Activated naive CD8-positive, alpha-beta T cell treated with anti-CD3 and anti-CD28 coated beads, Interleukin-2, amount 50 U/mL, for 24 hours (primary cell): ENCODE measurements at regions not wholly inside any gene's neighbourhood (a gene's known extent, or its start where the extent isn't known, plus 50 kb on each side); places are given as distances from the start of the nearest gene placed in this dataset.
"Not testable (repeated sequence)": the region's sequence is repeated elsewhere in the genome, so short reads cannot be mapped to it uniquely, and the experiment has no call there.

ENCODE experiments used
- ATAC-seq: fragments of 150-1000 bp; cut with Tn5 transposase; one replicate; pipeline ENCODE4 v1.10.0; 2021
- DNase-seq: peaks from one replicate; pipeline ENCODE4 v3.0.0; 2021
- H3K27ac Mint-ChIP-seq: one replicate; pipeline ENCODE4 v1.8.0; 2021; ENCODE audit warnings: mild to moderate bottlenecking, mixed read lengths
- H3K27me3 Mint-ChIP-seq: one replicate; pipeline ENCODE4 v1.8.0; 2021; ENCODE audit warnings: mixed read lengths
- H3K36me3 Mint-ChIP-seq: one replicate; pipeline ENCODE4 v1.8.0; 2021; ENCODE audit warnings: low read depth, mixed read lengths
- H3K4me1 Mint-ChIP-seq: one replicate; pipeline ENCODE4 v1.8.0; 2021; ENCODE audit warnings: mixed read lengths
- H3K4me3 Mint-ChIP-seq: one replicate; pipeline ENCODE4 v1.8.0; 2021; ENCODE audit warnings: mild to moderate bottlenecking, moderate library complexity, mixed read lengths
- H3K9me3 Mint-ChIP-seq: one replicate; pipeline ENCODE4 v1.8.0; 2021; ENCODE audit warnings: mixed read lengths

GRCh38 chr3:8001307-8001706 lies 500.3 kb upstream of the LMCD1 start:
- ATAC-seq: no peak
- DNase-seq: no peak
- Mint-ChIP-seq H3K4me1 (no peaks in the 10 kb centered on the region), H3K27ac (no peak overlapping the region), H3K27me3 (no peaks in the 10 kb centered on the region), H3K4me3 (no peak overlapping the region), H3K9me3 (no peaks in the 10 kb centered on the region), H3K36me3 (no peaks in the 10 kb centered on the region)

GRCh38 chr3:8001712-8002111 lies 499.9 kb upstream of the LMCD1 start:
- H3K27ac Mint-ChIP-seq: no peak overlapping the region
- no peak for ATAC-seq
- no peak overlapping the region for H3K4me3 Mint-ChIP-seq
- H3K27me3 Mint-ChIP-seq: no peaks in the 10 kb centered on the region
- H3K9me3 Mint-ChIP-seq: no peaks in the 10 kb centered on the region
- H3K4me1 Mint-ChIP-seq: no peaks in the 10 kb centered on the region
- no peak for DNase-seq
- no peaks in the 10 kb centered on the region for H3K36me3 Mint-ChIP-seq

- no peak for DNase-seq
- no peak for ATAC-seq
- peaks cover 6% of the 10 kb centered on the region for H3K9me3 Mint-ChIP-seq
- H3K27me3 Mint-ChIP-seq: no peaks in the 10 kb centered on the region
- no peaks in the 10 kb centered on the region for H3K36me3 Mint-ChIP-seq
- H3K4me3 Mint-ChIP-seq: no peak overlapping the region
- H3K4me1 Mint-ChIP-seq: no peaks in the 10 kb centered on the region
- H3K27ac Mint-ChIP-seq: no peak overlapping the region
Observed at GRCh38 chr3:8011902-8012301, 489.7 kb upstream of the LMCD1 start.

- ATAC-seq (no peak), DNase-seq (no peak)
- Mint-ChIP-seq H3K27me3 (peaks cover 1% of the 10 kb centered on the region), H3K4me3 (no peak overlapping the region), H3K4me1 (no peaks in the 10 kb centered on the region), H3K27ac (no peak overlapping the region), H3K9me3 (peaks cover 26% of the 10 kb centered on the region), H3K36me3 (no peaks in the 10 kb centered on the region)
Observed at GRCh38 chr3:8020047-8020841, 481.4 kb upstream of the LMCD1 start.

- Mint-ChIP-seq H3K27me3 (peaks cover 3% of the 10 kb centered on the region), H3K4me1 (no peaks in the 10 kb centered on the region)
Observed at GRCh38 chr3:8027954-8028353, 473.7 kb upstream of the LMCD1 start.

GRCh38 chr3:8050283-8050682 lies 451.3 kb upstream of the LMCD1 start:
- Mint-ChIP-seq H3K4me3 (no peak overlapping the region), H3K27ac (no peak overlapping the region), H3K4me1 (no peaks in the 10 kb centered on the region), H3K9me3 (no peaks in the 10 kb centered on the region), H3K36me3 (no peaks in the 10 kb centered on the region), H3K27me3 (peaks cover 5% of the 10 kb centered on the region)
- DNase-seq (no peak), ATAC-seq (no peak)

More at GRCh38 chr3:8027954-8028353, 473.7 kb upstream of the LMCD1 start:
- ATAC-seq: no peak
- Mint-ChIP-seq H3K27ac (no peak overlapping the region), H3K36me3 (no peaks in the 10 kb centered on the region), H3K4me3 (no peak overlapping the region), H3K9me3 (peaks cover 12% of the 10 kb centered on the region)
- no peak for DNase-seq

- ATAC-seq (no peak), DNase-seq (no peak)
- H3K27ac Mint-ChIP-seq: no peak overlapping the region
- peaks cover 5% of the 10 kb centered on the region for H3K27me3 Mint-ChIP-seq
- H3K36me3 Mint-ChIP-seq: no peaks in the 10 kb centered on the region
- no peaks in the 10 kb centered on the region for H3K9me3 Mint-ChIP-seq
- H3K4me3 Mint-ChIP-seq: no peak overlapping the region
- H3K4me1 Mint-ChIP-seq: no peaks in the 10 kb centered on the region
Observed at GRCh38 chr3:8052659-8053058, 449.0 kb upstream of the LMCD1 start.

GRCh38 chr3:8068135-8068534 lies 433.5 kb upstream of the LMCD1 start:
- DNase-seq, H3K36me3 Mint-ChIP-seq, H3K4me1 Mint-ChIP-seq, H3K4me3 Mint-ChIP-seq, H3K27me3 Mint-ChIP-seq, H3K27ac Mint-ChIP-seq, ATAC-seq, H3K9me3 Mint-ChIP-seq: not testable (repeated sequence)

- H3K4me1 Mint-ChIP-seq: no peaks in the 10 kb centered on the region
Observed at GRCh38 chr3:8069471-8069870, 432.2 kb upstream of the LMCD1 start.

GRCh38 chr3:8070011-8070410 lies 431.6 kb upstream of the LMCD1 start:
- Mint-ChIP-seq H3K4me1 (no peaks in the 10 kb centered on the region), H3K9me3 (peaks cover 8% of the 10 kb centered on the region), H3K27ac (no peak overlapping the region), H3K27me3 (no peaks in the 10 kb centered on the region), H3K4me3 (no peak overlapping the region), H3K36me3 (no peaks in the 10 kb centered on the region)
- no peak for ATAC-seq
- no peak for DNase-seq

More at GRCh38 chr3:8069471-8069870, 432.2 kb upstream of the LMCD1 start:
- Mint-ChIP-seq H3K27me3 (no peaks in the 10 kb centered on the region), H3K4me3 (no peak overlapping the region), H3K36me3 (no peaks in the 10 kb centered on the region), H3K27ac (no peak overlapping the region), H3K9me3 (peaks cover 8% of the 10 kb centered on the region)
- ATAC-seq: no peak
- no peak for DNase-seq

- H3K36me3 Mint-ChIP-seq, H3K27me3 Mint-ChIP-seq, ATAC-seq, H3K9me3 Mint-ChIP-seq, H3K27ac Mint-ChIP-seq, H3K4me1 Mint-ChIP-seq, H3K4me3 Mint-ChIP-seq, DNase-seq: not testable (repeated sequence)
Observed at GRCh38 chr3:8074740-8075139, 426.9 kb upstream of the LMCD1 start.

- no peak for ATAC-seq
- no peak overlapping the region for H3K4me3 Mint-ChIP-seq
- H3K27ac Mint-ChIP-seq: no peak overlapping the region
- H3K36me3 Mint-ChIP-seq: no peaks in the 10 kb centered on the region
- no peaks in the 10 kb centered on the region for H3K4me1 Mint-ChIP-seq
- no peaks in the 10 kb centered on the region for H3K27me3 Mint-ChIP-seq
- DNase-seq: no peak
- no peaks in the 10 kb centered on the region for H3K9me3 Mint-ChIP-seq
Observed at GRCh38 chr3:8077126-8077525, 424.5 kb upstream of the LMCD1 start.

- Mint-ChIP-seq H3K27ac (no peak overlapping the region), H3K4me3 (no peak overlapping the region), H3K27me3 (no peaks in the 10 kb centered on the region), H3K4me1 (no peaks in the 10 kb centered on the region), H3K9me3 (peaks cover 5% of the 10 kb centered on the region), H3K36me3 (no peaks in the 10 kb centered on the region)
- no peak for ATAC-seq
- no peak for DNase-seq
Observed at GRCh38 chr3:8080464-8080863, 421.2 kb upstream of the LMCD1 start.

GRCh38 chr3:8085498-8085897 lies 416.1 kb upstream of the LMCD1 start:
- no peak for DNase-seq
- Mint-ChIP-seq H3K9me3 (peaks cover 5% of the 10 kb centered on the region), H3K27ac (no peak overlapping the region), H3K4me1 (no peaks in the 10 kb centered on the region), H3K36me3 (no peaks in the 10 kb centered on the region), H3K4me3 (no peak overlapping the region), H3K27me3 (no peaks in the 10 kb centered on the region)
- no peak for ATAC-seq

GRCh38 chr3:8087951-8088350 lies 413.7 kb upstream of the LMCD1 start:
- no peak overlapping the region for H3K4me3 Mint-ChIP-seq
- H3K27ac Mint-ChIP-seq: no peak overlapping the region
- no peaks in the 10 kb centered on the region for H3K36me3 Mint-ChIP-seq
- no peaks in the 10 kb centered on the region for H3K4me1 Mint-ChIP-seq
- DNase-seq (no peak), ATAC-seq (no peak)
- no peaks in the 10 kb centered on the region for H3K27me3 Mint-ChIP-seq
- H3K9me3 Mint-ChIP-seq: peaks cover 5% of the 10 kb centered on the region

GRCh38 chr3:8094415-8094814 lies 407.2 kb upstream of the LMCD1 start:
- H3K4me1 Mint-ChIP-seq: no peaks in the 10 kb centered on the region
- DNase-seq: no peak
- no peaks in the 10 kb centered on the region for H3K9me3 Mint-ChIP-seq
- H3K4me3 Mint-ChIP-seq: no peak overlapping the region
- no peaks in the 10 kb centered on the region for H3K36me3 Mint-ChIP-seq
- H3K27me3 Mint-ChIP-seq: no peaks in the 10 kb centered on the region
- no peak for ATAC-seq
- no peak overlapping the region for H3K27ac Mint-ChIP-seq
